GM23248 (cell line): ENCODE measurements at regions not wholly inside any gene's neighbourhood (a gene's known extent, or its start where the extent isn't known, plus 50 kb on each side); places are given as distances from the start of the nearest gene placed in this dataset.

Experiments
- DNase-seq: peaks from one replicate; pipeline ENCODE4 v3.0.0-alpha.2; 2015
- H2AFZ ChIP-seq: fragments of 200-600 bp; sonication (generic); 2 replicates; pipeline ENCODE4 v1.6.1; 2016; ENCODE audit warnings: antibody characterized with exemption
- H3F3A ChIP-seq: fragments of 200-600 bp; sonication (generic); 2 replicates; pipeline ENCODE4 v1.6.1; 2016; ENCODE audit warnings: mild to moderate bottlenecking, antibody characterized with exemption, mixed run types; ENCODE audit not compliant: insufficient read depth
- H3K27ac ChIP-seq: fragments of 200-600 bp; sonication (generic); 2 replicates; pipeline ENCODE4 v1.5.1; 2016; ENCODE audit warnings: mild to moderate bottlenecking
- H3K27me3 ChIP-seq: fragments of 200-600 bp; sonication (generic); replicated peaks from 2 replicates; pipeline ENCODE4 v1.6.1; 2016; ENCODE audit warnings: mild to moderate bottlenecking; ENCODE audit not compliant: insufficient read depth
- H3K36me3 ChIP-seq: fragments of 200-600 bp; sonication (generic); 2 replicates; pipeline ENCODE4 v1.6.1; 2016; ENCODE audit warnings: low read depth, mild to moderate bottlenecking
- H3K4me1 ChIP-seq: fragments of 200-600 bp; sonication (generic); 2 replicates; pipeline ENCODE4 v1.6.1; 2016; ENCODE audit warnings: mild to moderate bottlenecking; ENCODE audit not compliant: insufficient read depth
- H3K4me2 ChIP-seq: fragments of 200-600 bp; sonication (generic); one replicate; pipeline ENCODE4 v1.6.1; 2016; ENCODE audit warnings: mild to moderate bottlenecking; ENCODE audit not compliant: unreplicated experiment
- H3K4me3 ChIP-seq: fragments of 200-600 bp; sonication (generic); 2 replicates; pipeline ENCODE4 v1.5.1; 2016; ENCODE audit warnings: mild to moderate bottlenecking
- H3K79me2 ChIP-seq: fragments of 200-600 bp; sonication (generic); 2 replicates; pipeline ENCODE4 v1.6.1; 2016; ENCODE audit warnings: mild to moderate bottlenecking; ENCODE audit not compliant: insufficient read depth
- H3K9ac ChIP-seq: fragments of 200-600 bp; sonication (generic); 2 replicates; pipeline ENCODE4 v1.6.1; 2016; ENCODE audit warnings: mild to moderate bottlenecking
- H3K9me2 ChIP-seq: fragments of 200-600 bp; sonication (generic); 2 replicates; pipeline ENCODE4 v1.6.1; 2016; ENCODE audit warnings: mixed run types, mild to moderate bottlenecking, moderate library complexity; ENCODE audit not compliant: insufficient read depth
- H3K9me3 ChIP-seq: fragments of 200-600 bp; sonication (generic); one replicate; pipeline ENCODE4 v1.6.1; 2017; ENCODE audit warnings: low read depth
- H4K20me1 ChIP-seq: fragments of 200-600 bp; sonication (generic); 2 replicates; pipeline ENCODE4 v1.6.0; 2016; ENCODE audit not compliant: insufficient read depth
- EZH2 ChIP-seq: fragments of 200-600 bp; sonication (generic); IDR thresholded peaks from 2 replicates; pipeline ENCODE4 v1.6.1; 2018; ENCODE audit warnings: antibody characterized with exemption, mild to moderate bottlenecking; ENCODE audit not compliant: insufficient read depth, poor library complexity, severe bottlenecking
- EZH2phosphoT487 ChIP-seq: fragments of 200-600 bp; sonication (generic); IDR thresholded peaks from 2 replicates; pipeline ENCODE4 v1.6.1; 2018; ENCODE audit warnings: antibody characterized with exemption, moderate library complexity, mild to moderate bottlenecking, low read depth; ENCODE audit not compliant: insufficient read depth
- WGBS, 2 experiments: methylation state at CpG; one replicate each; pipeline ENCODE4 v1.1.6; 2015 to 2017; ENCODE audit warnings: low lambda C conversion rate in 2 of 2, low coverage in 1 of 2; ENCODE audit errors: missing lambda C conversion rate in 2 of 2; 5-methylcytosine and 5-hydroxymethylcytosine counted together
- in situ Hi-C: fragments of 300-500 bp; cut with MboI; formaldehyde crosslinking; loops from 2 replicates; pipeline ENCODE4 v1.15.0; 2020

- H3K9me3 ChIP-seq = no peaks in the 10 kb centered on the region
- H3K9ac ChIP-seq = no peak overlapping the region
- H3K4me2 ChIP-seq = no peak overlapping the region
- H2AFZ ChIP-seq = no peak overlapping the region
- peaks cover 60% of the 10 kb centered on the region for H3K27me3 ChIP-seq
- no peaks in the 10 kb centered on the region for H3K9me2 ChIP-seq
- 46 to 57% methylated on average over 6 of the region's 6 CpGs for WGBS, 2 experiments
- H3F3A ChIP-seq = no peaks in the 10 kb centered on the region
- no peak for DNase-seq
- TF ChIP-seq EZH2 (no peak), EZH2phosphoT487 (no peak)
- H4K20me1 ChIP-seq = no peaks in the 10 kb centered on the region
- no peaks in the 10 kb centered on the region for H3K79me2 ChIP-seq
- H3K27ac ChIP-seq = no peak overlapping the region
- in situ Hi-C loops = no loop called here
- H3K36me3 ChIP-seq = no peaks in the 10 kb centered on the region
- no peaks in the 10 kb centered on the region for H3K4me1 ChIP-seq
- no peak overlapping the region for H3K4me3 ChIP-seq
Measured at GRCh38 chr2:234189786-234190300, 139.3 kb downstream of the SPP2 start.

- 78 to 80% methylated on average over 5 of the region's 5 CpGs for WGBS, 2 experiments
- Histone ChIP-seq H3K4me3 (no peak overlapping the region), H3K4me1 (no peaks in the 10 kb centered on the region), H3K9me3 (no peaks in the 10 kb centered on the region), H3K9ac (no peak overlapping the region), H3K79me2 (no peaks in the 10 kb centered on the region), H2AFZ (no peak overlapping the region), H3K36me3 (no peaks in the 10 kb centered on the region), H3K9me2 (no peaks in the 10 kb centered on the region), H3K4me2 (no peak overlapping the region), H3K27me3 (peaks cover 58% of the 10 kb centered on the region), H3F3A (no peaks in the 10 kb centered on the region), H3K27ac (no peak overlapping the region), H4K20me1 (no peaks in the 10 kb centered on the region)
- in situ Hi-C loops = no loop called here
- DNase-seq = no peak
- TF ChIP-seq EZH2 (no peak), EZH2phosphoT487 (no peak)
Measured at GRCh38 chr2:234189230-234189629, 138.7 kb downstream of the SPP2 start.

GRCh38 chr2:234187646-234188174, 137.2 kb downstream of the SPP2 start:
- no peaks in the 10 kb centered on the region for H3K9me2 ChIP-seq
- H3K4me3 ChIP-seq = no peak overlapping the region
- H3K36me3 ChIP-seq = no peaks in the 10 kb centered on the region
- H3K4me2 ChIP-seq = no peak overlapping the region
- no peaks in the 10 kb centered on the region for H3K79me2 ChIP-seq
- H2AFZ ChIP-seq = no peak overlapping the region
- H3K27ac ChIP-seq = no peak overlapping the region
- no peaks in the 10 kb centered on the region for H3F3A ChIP-seq
- WGBS, 2 experiments = 51 to 67% methylated on average over 2 of the region's 2 CpGs
- no peaks in the 10 kb centered on the region for H3K9me3 ChIP-seq
- in situ Hi-C loops = no loop called here
- peaks cover 65% of the 10 kb centered on the region for H3K27me3 ChIP-seq
- no peaks in the 10 kb centered on the region for H4K20me1 ChIP-seq
- H3K9ac ChIP-seq = no peak overlapping the region
- H3K4me1 ChIP-seq = no peaks in the 10 kb centered on the region
- DNase-seq = no peak
- TF ChIP-seq EZH2phosphoT487 = no peak
- no peak for TF ChIP-seq EZH2

- H3K27ac ChIP-seq = no peak overlapping the region
- H3K9ac ChIP-seq = no peak overlapping the region
- no peak for DNase-seq
- H4K20me1 ChIP-seq = no peaks in the 10 kb centered on the region
- H3K9me3 ChIP-seq = no peaks in the 10 kb centered on the region
- H3F3A ChIP-seq = no peaks in the 10 kb centered on the region
- WGBS, 2 experiments = 10 to 32% methylated on average over 1 of the region's 1 CpG
- H3K79me2 ChIP-seq = no peaks in the 10 kb centered on the region
- TF ChIP-seq EZH2 (no peak), EZH2phosphoT487 (no peak)
- H3K4me2 ChIP-seq = no peak overlapping the region
- peaks cover 47% of the 10 kb centered on the region for H3K27me3 ChIP-seq
- in situ Hi-C loops = no loop called here
- no peak overlapping the region for H3K4me3 ChIP-seq
- no peaks in the 10 kb centered on the region for H3K9me2 ChIP-seq
- H2AFZ ChIP-seq = no peak overlapping the region
- H3K36me3 ChIP-seq = no peaks in the 10 kb centered on the region
- H3K4me1 ChIP-seq = no peaks in the 10 kb centered on the region
Measured at GRCh38 chr2:234181121-234181520, 130.6 kb downstream of the SPP2 start.

GRCh38 chr2:234179031-234179363, 128.5 kb downstream of the SPP2 start:
- no peak overlapping the region for H2AFZ ChIP-seq
- H3K36me3 ChIP-seq = no peaks in the 10 kb centered on the region
- no peaks in the 10 kb centered on the region for H3K79me2 ChIP-seq
- H3K27ac ChIP-seq = no peak overlapping the region
- no peaks in the 10 kb centered on the region for H3K9me2 ChIP-seq
- H3K9me3 ChIP-seq = no peaks in the 10 kb centered on the region
- H3K4me1 ChIP-seq = no peaks in the 10 kb centered on the region
- H3K9ac ChIP-seq = no peak overlapping the region
- no peak for DNase-seq
- no peak overlapping the region for H3K4me3 ChIP-seq
- H3K27me3 ChIP-seq = peaks cover 33% of the 10 kb centered on the region
- TF ChIP-seq EZH2 (no peak), EZH2phosphoT487 (no peak)
- H4K20me1 ChIP-seq = no peaks in the 10 kb centered on the region
- no peaks in the 10 kb centered on the region for H3F3A ChIP-seq
- in situ Hi-C loops = no loop called here
- no peak overlapping the region for H3K4me2 ChIP-seq
- 83 to 85% methylated on average over 6 of the region's 6 CpGs for WGBS, 2 experiments
